GM18870 (cell line): ENCODE measurements at regions not wholly inside any gene's neighbourhood (a gene's known extent, or its start where the extent isn't known, plus 50 kb on each side); places are given as distances from the start of the nearest gene placed in this dataset.

Experiments used
- ATAC-seq: cut with Tn5 transposase; IDR thresholded peaks from one replicate; pipeline ENCODE4 v1.9.1; 2021; ENCODE audit warnings: moderate library complexity; ENCODE audit not compliant: unreplicated experiment

- no peak for ATAC-seq
These were observed 134.6 kb upstream of the SPATS2L start for GRCh38 chr2:200171731-200172482.

DNA sequence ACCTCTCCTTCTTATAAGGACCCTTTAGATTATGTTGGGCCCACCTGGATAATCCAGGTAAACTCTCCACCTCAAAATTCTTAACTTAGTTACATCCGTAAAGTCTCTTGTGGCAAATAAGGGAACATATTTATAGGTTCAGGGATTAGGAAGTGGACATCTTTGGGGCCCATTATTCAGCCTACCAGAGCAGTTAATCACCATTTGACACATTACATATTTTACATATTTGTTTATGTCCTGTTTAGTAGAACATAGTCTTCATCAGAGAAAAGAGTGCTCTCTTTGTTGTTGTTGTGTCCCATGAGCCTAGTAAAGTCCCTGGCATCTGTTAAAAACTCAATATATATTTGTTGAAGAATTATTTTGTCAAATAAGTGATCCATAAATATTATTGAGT is 134.0 kb upstream of the SPATS2L start:
- no peak for ATAC-seq

GRCh38 chr2:200172944-200173581 is 133.4 kb upstream of the SPATS2L start:
- ATAC-seq: no peak

GRCh38 chr2:200173691-200174090 is 132.8 kb upstream of the SPATS2L start:
- ATAC-seq: no peak

DNA sequence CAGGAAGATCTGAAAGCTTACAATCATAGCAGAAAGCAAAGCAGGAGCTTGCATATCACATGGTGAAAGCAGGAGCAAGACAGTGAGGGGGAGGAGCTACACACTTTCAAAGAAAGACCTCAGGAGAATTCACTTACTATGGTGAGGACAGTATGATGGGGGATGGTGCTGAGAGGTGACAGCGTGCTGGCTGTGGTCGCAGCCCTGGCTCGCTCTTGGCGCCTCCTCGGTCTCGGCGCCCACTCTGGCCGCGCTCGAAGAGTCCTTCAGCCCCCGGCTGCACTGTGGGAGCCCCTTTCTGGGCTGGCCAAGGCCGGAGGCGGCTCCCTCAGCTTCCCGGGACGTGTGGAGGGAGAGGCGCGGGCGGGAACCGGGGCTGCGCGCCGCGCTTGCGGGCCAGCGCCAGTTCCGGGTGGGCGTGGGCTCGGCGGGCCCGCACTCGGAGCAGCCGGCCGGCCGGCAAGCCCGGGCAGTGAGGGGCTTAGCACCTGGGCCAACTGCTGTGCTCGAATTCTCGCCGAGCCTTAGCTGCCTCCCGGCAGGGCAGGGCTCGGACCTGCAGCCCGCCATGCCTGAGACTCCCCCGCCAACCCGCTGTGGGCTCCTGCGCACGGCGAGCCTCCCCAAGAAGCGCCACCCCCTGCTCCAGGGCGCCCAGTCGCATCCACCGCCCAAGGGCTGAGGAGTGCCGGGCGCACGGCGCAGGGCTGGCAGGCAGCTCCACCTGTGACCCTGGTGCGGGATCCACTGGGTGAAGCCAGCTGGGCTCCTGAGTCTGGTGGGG is 131.9 kb upstream of the SPATS2L start:
- ATAC-seq: no peak

DNA sequence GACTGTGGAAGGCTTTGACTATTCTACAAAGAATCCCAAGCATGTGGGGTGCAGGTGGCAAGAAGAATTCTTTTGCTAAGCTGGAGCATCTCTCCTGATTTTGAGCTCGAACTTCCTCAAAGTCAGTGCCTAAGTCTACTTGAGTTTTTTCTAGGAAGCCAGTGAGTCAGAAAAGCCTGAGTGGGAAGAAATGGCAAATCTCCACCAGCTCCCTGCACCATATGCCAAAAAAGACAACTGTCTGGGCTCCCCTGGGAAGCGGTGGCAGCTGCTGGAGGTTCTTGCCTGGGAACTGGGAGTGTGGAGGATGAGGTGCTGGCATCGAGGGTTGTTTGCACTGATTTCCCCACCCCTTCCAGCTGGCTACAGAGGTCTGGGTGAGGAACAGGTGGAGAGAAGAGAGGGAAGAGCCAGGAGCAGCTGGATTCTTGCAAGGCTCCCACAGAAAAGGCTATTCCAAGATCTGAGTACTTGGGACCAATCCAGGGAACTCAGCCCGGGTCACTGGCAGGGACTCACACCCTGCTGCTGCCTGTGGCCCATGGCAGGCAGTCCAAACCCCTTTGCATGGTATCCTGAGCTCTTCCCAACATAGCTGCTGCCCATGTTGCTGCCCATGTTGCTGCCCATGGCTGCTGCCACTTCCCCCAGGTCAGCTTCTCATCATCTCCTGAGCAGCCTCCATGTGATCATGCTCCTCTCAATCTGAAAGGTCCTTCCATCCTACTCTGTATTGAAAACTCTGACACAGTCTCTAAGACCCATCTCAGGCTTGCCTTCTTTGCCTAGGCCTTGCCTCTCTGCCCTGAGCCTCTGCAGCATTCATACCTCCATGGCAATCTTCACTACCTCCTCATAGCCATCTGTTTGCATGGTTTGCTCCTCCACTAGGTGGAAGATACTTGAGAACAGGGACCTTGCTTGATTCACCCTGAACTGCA is 128.3 kb upstream of the SPATS2L start:
- no peak for ATAC-seq

- no peak for ATAC-seq
These were observed 127.3 kb upstream of the SPATS2L start for GRCh38 chr2:200179151-200179550.

DNA sequence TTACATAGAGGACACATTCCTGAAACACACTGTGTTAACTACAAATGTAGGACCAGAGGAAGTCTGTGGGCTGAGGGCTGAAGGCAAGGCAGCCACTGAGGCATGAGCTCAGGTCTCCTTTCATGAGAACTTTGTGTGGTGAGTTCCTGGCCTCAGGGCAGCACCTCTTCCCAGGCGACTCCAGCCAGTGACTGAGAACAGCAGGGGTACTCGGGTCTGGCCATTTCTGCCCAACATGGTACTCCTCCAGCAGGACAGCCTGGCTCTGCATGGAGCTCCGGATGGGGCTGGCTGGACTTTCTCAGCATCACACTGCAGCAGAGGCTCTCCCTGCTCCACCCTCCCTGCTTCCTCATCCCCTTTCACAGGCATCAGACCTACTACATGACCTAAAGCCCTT is 125.5 kb upstream of the SPATS2L start:
- ATAC-seq: no peak

DNA sequence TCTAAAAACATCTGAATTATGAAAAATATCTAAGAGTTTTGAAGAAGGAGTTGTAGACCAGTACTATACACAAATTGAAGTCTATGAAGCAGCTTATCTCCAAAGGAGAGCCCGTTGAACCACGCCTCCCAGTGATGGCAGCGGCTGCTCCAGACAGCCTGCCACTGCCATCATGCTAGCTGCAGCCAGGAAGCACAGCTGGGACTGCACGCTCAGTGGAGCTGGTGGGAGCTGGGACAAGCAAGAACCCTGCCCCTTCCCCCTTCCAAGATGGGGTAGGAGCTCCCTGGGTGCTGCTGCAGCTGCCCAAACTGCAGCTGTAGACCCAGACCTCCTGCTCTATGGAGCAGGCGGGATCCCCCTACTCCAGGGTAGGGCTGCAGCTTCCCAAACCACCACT is 124.7 kb upstream of the SPATS2L start:
- ATAC-seq: no peak

DNA sequence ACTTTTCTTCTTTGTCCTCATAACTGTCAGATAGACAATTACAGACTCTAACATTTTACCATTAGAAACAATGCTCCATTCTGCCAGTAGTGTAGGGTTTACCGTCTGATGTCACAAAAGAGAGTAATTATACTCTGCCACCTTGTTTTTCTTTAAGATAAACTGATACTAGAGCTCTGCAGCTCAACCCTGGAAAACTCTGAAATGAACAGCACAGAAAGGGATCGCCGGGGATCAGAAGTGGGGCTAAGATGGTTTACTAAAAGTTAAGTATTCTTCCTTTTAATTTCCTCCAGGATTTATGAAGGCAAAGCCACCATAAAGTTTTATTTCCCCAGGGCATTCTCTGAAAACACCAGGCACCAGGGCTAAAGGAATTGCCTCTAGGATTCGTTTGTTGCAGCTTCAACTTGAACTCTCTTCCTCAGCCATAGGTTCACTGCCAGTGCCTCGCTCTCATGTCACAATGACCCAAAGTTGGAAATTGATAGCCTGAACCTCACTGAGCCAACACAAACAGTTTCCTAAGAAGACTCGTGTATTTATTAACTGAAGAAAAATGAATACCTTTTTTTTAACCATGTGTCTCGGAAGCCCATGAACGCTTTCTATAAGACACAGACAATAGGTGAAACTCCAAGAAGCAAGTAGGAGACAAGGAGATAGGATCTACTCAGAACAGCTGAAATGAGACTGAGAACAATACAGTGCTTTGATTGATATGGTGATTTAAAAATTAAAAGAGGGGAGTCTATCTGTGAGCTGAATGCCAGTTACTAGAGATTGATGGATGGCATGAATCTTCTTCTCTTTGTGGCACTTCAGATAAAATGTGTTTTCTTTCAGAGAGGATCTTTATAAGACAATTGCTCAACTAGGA is 121.5 kb upstream of the SPATS2L start:
- no peak for ATAC-seq

DNA sequence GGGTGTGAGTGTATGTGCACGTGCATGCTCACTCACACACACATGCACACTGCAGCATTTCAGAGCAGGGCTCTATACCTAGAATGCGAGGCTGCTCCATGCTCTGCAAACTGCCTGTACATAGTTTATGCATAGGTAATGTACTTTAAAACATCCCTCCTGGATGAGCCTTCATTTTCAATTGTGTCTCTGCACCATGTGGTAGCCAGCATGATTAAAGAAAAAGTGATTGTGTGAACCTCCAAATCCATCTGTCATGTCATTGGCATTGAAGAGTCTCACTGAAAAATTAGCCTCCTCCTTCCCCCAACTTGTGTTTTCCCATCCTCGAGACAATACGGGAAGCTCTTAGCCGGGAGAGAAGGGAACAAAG is 120.9 kb upstream of the SPATS2L start:
- no peak for ATAC-seq

- no peak for ATAC-seq
These were observed 120.5 kb upstream of the SPATS2L start for GRCh38 chr2:200186002-200186401.

GRCh38 chr2:200188876-200189275 is 117.6 kb upstream of the SPATS2L start:
- no peak for ATAC-seq

DNA sequence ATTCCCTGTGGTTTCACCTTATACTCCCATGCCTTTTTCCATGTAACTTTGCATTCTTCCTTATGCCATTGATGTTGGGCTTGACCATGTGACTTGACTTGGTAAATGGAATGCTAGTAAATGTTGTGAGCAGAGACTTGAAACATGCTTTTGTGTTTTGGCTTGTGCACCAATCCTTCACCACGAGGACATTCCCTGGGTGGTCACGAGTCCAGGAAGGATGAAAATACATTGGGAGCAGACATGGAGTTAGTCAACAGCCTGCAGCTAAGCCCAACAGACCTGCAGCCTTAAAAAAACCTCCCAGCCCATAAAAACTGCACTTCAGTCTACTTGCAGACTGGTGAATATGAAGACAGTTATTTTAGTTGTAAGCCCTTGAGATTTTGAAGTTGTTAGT is 116.5 kb upstream of the SPATS2L start:
- ATAC-seq: no peak

DNA sequence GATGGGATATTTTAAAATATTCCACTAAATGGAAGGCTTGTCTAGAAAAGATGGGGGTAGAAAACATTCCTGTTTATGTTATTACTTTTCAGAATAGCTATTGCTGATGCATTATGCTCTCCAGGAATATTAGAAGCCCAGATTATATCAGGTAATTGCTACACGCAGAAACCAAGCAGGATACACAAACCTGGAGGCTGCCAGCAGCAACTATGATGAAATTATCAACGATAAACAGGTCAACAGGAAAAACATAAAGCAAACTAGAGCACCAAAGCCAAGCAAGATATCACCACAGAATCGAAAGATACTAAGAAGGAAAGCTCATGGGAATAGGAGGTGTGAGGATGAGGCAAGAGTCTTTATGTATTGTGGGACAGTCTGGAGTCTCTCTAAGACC is 113.2 kb upstream of the SPATS2L start:
- ATAC-seq: no peak

GRCh38 chr2:200193791-200194190 is 112.7 kb upstream of the SPATS2L start:
- ATAC-seq: peak; percentile 83

DNA sequence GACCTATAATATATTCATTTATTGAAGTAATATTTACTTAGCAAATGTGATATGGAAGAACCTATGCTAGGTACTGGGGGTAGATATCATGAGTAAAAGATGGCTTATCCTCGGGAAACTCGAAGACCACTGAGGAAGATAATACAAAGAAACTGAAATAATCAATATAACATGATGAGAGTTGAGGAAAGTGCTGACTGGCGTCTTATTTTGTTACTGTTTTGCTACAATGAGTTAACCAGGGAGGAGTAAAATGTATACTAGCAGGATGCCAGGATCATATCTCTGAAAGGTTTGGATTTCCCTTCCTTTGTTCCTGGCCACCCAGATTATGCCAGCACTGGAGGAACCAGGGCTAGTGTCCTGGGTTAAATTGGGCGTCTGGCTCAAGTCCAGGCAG is 111.7 kb upstream of the SPATS2L start:
- no peak for ATAC-seq

DNA sequence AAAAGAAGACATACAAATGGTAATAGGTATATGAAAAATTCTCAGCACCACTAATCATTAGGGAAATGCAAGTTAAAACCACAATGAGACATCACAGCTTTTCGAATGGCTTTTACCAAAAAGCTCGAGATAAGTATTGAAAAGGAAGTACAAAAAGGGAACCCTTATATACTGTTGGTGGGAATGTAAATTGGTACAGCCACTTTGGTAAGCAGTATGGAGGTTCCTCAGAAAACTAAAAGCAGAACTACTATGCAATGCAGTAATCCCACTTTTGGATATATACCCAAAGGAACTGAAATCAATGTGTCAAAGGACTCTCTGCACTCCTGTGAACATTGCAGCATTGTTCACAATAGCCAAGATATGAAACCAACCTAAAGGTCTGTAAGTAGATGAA is 107.5 kb upstream of the SPATS2L start:
- ATAC-seq: peak; percentile 52

DNA sequence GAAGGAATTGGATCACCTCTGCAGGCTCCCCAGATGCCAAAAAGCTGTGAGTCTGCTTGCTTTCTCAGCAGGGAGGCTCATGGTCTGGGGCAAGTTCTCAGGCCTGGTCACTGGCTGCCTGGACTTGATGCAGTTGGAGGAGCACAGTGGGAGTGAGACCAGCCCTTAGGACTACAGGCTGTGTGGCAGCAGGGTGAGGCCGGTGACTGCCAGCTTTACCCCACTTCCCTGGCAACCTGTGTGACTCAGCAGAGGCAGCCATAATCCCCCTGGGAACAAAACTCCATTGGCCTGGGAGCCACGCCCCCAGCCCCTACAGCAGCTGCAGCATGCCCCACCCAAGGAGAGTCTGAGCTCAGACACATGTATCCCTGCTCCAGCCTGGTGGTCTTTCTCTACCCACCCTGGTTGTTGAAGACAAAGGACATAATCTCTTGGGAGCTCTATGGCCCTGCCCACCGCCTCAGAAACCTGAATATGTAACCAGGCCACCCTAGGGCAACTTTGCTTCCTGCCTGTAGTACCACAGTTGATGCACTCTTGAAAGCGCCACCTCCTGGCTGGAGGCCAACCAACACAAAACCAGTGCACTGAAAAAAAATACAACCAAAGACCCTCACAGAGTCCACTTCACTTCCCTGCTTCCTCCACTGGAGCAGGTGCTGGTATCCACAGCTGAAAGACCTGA is 106.8 kb upstream of the SPATS2L start:
- ATAC-seq: no peak
